ENCODE measurements at regions not wholly inside any gene's neighbourhood (a gene's known extent, or its start where the extent isn't known, plus 50 kb on each side); places are given as distances from the start of the nearest gene placed in this dataset.

GRCh38 chr9:103941104-103941503 lies 153.0 kb upstream of the SMC2 start:
- TF ChIP-seq CTCF (IDR thresholded peaks at IDR 0.05 in 4 of 5, conservative IDR thresholded peaks at IDR 0.05 in 1 of 5) (no peak), POLR2A (IDR thresholded peaks at IDR 0.05) (no peak)
